ENCODE measurements at regions not wholly inside any gene's neighbourhood (a gene's known extent, or its start where the extent isn't known, plus 50 kb on each side); places are given as distances from the start of the nearest gene placed in this dataset.
"Not testable (repeated sequence)": the region's sequence is repeated elsewhere in the genome, so short reads cannot be mapped to it uniquely, and the experiment has no call there.

DNA sequence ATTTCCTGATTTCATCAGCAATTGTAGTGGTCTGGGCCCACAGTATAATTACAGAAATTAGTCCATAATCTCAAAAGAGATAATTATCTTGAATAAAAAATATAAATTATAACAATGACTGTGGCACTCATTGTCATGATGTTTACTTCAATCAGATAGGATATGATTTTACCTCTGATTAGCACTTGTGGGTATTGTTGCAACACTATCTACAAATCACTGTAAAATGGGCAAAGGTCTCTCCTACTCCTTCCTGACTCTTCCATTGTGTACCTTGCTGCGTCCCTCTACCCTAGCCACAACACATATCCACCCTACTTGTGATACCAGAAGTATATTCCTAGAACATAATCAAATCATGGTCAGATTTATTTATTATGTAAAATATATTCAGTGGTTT, 200.9 kb upstream of the TRIB2 start:
- DNase-seq, result no peak

DNA sequence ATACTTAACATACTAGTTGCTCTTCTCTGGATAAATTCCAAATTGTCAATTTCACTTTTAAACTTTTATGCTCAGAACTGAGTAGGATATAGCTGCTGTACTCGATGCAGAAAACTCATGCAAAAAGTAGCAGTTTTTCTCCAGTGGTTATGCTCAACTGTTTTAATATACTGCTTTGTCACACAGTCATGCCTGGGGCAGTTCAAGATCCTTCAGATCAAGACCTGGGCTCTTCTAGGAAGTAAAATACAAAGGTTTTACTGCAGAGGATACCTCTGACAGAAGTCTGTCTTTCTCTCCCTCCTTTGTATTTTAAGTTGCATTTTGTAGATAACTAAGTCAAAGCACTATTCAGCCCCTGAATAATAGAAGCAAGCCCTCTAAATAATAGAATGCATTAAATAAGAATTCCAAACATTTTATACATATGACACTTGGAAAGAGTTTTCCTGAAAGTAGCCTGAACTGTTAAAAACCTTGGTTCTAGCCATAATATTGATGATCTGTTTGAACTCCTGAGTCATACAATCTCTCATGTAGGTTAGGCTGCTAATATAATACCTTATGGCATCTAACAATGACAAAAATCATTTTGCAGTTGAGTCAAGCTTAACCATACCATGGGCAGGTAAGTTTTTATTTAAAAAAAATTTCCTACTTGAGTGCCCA, 183.3 kb upstream of the TRIB2 start:
- DNase-seq, result no peak

DNA sequence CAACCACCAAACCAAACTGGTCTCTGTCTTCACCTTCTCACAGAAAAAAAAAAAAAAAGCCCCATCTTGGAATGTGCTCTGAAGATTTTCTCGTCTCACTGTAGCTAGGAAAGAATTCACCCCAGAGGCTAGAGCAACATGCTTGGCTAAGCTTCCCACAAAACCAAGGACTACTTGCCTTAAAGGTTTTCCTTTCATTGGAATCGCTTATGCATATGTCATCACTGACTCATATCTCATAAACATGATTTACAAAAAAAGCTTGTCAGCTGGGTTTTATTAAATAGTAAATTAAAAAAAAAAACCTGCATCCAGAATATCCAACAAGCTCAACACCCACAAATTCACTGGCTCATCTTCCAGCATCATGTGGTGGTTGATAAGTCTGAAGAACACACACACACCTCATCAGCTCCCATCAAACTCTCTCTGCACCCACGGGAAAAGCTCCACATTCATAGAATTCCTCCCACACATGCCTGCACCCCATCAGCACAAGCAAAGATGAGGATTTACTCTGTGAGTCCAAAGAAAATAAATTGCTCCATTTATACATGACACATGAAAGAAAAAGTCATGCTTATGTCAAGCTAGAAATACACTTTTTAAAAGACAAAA, 182.0 kb upstream of the TRIB2 start:
- no peak for DNase-seq

DNA sequence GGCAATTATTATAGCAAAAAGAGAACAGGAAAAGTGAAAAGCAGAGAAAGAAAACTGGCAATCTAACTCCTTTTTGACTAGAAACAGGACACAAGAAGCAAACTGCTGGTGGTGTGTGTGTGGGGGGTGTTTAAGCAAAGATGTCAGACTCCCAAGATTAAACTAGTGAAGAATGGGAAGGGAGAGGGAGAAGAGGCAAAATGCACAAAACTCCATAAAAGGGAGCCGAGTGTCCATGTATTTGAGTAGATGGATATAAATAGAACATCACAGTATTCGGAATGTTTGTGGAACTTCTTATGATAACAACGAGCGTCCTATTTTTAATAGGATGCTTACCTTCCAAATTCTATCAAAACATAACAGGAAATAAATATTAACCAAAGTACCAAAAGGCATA, 179.8 kb upstream of the TRIB2 start:
- DNase-seq, result no peak

DNA sequence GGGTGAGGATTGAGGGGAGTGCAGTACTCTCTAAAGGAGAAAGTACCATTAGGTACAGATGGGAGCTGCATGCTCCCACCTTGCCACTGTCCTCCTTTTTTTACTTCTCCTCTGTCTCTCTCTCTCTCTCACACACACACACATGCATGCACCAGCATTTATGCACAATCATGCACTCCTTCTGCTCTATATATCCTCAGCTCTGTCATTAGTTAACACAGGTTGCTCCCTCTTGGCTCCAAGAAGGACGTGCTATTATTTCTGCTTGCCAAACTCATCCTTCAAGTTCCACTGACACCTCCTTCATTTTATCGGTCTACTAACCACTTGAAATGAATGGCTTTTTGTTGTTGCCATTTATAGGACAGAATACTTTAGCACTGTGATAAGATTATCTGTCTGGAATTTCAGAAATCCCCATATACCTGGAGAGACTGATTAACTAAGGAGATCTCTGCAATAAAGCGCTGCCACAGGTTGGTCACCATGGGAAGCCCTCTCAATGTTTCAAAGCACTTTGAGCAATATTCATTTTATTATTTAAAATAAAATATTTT, 178.5 kb upstream of the TRIB2 start:
- DNase-seq, result no peak

GRCh38 chr2:12539336-12539735, 177.4 kb upstream of the TRIB2 start:
- no peak for DNase-seq

DNA sequence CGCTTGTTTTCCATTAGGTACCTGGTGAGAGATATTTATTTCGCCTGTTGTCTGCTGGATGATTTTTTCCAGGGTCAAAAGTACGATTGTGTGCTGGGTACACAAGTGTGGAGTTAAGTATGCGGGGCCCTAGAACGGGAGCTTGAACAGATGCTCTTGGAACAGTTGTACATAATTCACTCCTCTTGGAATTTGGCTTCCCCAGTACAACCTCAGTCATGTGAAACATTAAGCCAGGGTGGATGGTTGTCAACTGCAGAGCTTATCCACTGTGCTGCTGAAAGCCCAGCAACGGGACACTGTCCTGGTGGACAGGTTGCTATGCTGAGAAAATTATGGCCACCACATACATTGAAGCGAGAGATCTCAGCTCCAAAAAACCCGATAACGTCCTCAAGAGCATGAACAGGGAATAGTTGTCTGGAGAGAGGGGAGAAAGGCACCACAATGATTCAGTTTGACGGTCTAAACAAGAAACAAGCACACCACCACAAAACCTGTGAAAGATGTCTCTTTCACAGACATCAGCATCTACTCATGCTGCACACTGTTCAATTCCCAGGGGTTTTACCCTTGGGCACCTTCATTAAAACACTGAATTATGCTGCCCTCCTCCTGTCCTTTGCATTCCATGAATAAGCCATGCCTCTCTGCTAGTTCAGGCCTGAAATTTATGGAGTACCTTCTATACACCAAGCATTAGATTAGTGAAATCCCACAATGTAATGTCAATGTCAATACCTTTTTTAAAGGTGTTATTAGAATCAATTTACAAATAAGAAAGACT, 176.8 kb upstream of the TRIB2 start:
- DNase-seq, result no peak

DNA sequence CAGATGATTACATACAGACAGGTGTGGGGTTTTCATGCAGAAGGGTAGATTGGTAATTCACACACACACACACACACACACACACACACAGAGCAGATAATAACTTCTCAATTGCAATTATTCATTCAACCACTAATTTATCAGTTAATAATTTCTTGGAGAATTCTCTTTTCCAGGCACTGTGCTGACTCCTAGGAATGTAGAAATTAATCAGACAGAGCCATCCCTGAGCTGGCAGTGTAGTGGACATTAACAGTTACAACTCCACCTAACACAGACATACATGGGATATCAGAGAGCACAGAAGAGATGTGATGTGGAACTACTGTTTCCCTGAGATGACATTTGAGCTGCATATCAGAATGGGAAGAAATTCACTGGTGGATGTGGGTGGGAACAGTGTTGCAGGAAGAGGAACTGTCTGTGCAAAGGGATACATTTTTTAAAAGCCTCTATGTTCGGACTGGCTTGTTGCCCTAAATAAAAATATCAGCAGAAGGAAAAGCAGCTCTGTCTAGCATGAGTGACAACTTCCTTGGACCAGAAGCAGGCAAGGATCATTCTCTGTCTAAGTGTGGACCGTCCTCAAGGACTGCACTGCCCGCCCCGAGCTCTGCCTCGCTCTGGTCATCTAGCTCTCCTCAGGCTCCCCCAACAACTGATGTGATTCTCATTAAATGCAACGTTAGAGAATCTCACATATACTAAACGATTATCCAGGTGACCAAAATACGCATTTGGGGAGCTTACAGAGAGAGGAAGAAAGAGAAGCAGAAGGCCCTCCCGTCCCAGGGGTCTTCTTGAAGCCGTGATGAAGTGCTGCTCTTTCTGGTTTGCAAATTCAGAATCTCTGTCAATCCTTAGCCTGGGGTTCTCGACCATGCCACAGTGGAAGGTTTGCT, 173.4 kb upstream of the TRIB2 start:
- DNase-seq, result no peak

GRCh38 chr2:12543978-12544558, 172.7 kb upstream of the TRIB2 start:
- no peak for DNase-seq

- no peak for DNase-seq
Measured at GRCh38 chr2:12547566-12548170, 169.1 kb upstream of the TRIB2 start.

DNA sequence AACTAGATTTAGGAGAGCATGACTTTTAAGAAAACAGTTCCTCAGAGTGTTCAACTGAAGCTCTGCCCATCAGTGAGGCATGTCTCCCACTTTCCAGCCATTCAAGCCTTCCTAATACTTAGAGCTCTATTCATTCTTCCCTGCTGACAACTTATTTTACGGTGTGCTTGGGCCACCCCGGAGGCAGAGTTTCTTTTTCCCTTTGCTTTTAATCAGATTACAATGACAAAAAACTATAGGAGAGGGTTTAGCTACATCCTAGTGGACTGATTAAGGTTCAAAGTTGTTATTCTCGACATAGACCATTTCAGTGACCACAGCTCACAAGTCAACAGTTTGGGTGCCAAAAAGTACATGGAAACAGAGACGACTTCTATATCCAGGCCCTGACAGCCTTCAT, 167.8 kb upstream of the TRIB2 start:
- DNase-seq, result no peak

DNA sequence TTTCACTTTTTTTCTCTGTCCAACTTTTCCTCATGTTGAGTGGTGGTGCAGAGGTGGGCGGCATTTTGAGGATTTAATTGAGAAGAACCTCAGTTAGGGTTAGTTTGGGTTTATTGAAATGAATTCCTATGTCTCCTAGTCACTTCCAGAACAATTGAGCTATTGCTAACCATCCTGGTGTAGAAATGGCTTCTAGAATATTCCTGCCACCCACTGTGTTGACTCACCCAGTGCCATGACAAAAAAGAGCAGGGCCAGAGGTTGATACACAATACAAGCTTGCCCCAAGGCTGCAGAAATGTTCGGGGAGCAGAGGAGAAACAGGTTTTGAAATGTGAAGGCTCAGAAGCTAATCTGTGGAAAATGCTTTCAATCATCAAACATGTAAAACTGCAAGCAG, 167.1 kb upstream of the TRIB2 start:
- DNase-seq, result no peak

DNA sequence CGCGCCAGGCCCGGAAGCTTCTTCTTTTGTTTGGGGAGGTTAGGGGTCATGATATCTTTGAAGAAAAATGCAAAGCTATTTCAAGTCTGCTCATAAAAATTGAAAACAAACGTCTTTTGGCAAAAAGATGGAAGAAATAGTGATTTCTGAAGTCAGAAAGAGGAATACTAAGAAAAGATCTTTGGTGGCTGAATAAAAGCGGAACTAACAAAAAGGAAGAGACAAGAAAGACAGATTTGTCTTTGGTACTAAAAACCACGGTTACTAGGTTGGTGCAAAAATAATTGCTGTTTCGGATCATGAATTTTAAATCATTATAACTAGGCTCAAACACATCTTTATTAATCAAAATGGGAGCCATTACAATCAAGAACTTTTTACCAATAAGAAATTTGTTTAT, 164.6 kb upstream of the TRIB2 start:
- DNase-seq, result no peak

- no peak for DNase-seq
Measured at GRCh38 chr2:12554224-12555011, 162.3 kb upstream of the TRIB2 start.

DNA sequence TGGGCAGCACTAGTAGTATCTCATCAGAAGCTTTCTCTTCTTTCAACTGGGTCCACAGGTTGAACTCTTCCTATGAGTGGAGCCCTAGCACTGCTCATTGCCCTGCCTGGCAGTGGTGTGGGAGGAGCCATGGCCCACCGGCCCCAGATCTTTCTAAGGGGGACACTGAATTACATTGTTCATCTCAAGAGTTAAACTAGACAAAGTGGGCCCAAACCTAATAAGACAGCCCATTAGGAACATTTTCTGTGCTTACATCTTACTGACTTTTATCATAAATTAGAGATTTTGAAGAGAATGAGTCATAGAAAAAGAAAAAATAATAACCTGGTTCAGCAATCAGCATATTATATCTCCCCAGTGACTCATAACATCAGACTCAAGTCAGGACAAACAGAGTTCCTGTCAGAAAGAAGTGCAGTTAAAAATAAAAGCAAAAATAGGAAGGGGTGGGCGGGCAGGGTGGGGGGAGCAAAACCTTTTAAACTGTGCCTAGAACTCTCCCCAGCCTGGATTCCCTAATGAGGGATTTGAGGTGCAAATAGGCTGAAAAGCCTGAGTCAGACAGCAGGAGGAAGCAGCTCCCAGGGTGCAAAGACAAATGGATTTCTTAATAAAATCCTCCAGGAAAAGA, 161.6 kb upstream of the TRIB2 start:
- peak; percentile 5 for DNase-seq

DNA sequence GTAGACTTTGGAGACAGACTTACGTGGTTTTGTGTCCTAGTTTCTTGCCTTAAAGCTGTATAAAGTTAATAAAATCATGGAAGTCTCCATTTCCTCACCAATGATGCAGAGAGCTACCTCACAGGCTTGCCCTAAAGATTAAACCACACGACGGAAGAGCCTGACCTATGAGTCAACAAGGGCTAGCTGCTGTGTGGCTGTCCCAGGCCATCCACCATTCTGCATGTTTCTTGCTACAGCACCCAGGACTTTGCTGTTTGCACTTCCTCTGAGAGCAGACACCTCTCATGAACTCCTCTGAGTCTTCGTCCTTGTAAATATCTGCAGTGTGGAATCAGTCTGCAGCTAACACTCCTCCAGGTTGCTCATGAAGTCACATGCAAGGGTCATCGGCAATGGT, 160.0 kb upstream of the TRIB2 start:
- peak; percentile 20 for DNase-seq

- no peak for DNase-seq
Measured at GRCh38 chr2:12557688-12558087, 159.0 kb upstream of the TRIB2 start.

DNA sequence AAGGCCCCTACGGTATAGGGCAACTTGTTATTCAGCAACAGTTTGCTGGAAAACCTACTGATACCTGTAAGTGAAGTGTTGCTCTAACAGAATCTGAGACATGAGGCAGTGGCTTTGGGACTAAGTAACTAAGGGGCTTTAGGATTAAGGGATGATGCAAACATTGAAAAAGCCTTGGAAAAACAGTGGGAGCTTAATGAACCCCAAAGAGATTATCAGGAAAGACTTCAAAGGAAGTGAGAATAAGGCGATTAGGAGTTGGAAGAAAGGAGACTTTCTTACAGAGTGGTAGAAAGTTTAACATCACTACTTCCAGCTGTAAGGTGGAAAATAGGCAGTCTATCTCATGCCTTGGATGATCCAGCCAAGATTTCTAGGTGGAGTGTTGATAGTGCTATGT, 158.2 kb upstream of the TRIB2 start:
- no peak for DNase-seq

DNA sequence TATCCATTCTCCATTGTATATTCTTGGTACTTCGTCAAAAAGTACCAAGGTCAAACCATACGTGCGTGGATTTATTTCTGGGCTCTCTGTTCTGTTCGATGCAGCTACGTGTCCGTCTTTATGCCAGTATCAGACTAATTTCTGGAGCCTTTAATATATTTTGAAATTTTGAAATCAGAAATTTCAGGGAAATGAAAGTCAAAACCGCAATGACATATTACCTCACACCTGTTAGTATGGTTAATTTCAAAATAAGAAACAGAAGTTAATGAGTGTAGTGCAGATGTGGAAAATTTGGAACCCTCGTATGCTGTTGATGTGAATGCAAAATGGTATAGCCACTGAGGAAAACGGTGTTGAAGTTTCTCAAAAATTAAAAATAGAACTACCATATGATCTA, 156.1 kb upstream of the TRIB2 start:
- no peak for DNase-seq

DNA sequence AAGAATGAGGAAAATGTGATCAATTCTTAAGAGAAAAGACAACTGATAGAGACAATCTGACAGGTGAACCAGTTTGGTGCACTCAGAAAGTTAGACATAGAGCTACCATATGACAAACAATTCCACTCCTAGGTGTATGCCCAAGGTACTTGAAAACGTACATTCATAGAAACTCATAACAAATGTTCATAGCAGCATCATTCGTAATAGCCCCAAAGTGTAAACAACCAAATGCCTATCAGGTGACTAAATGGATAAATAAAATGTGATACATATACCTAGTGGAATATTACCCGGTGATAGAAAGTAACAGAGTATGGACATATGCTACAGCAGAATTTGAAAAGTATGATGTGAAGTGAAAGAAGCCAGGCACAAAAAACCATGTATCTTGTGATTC, 149.3 kb upstream of the TRIB2 start:
- no peak for DNase-seq

DNA sequence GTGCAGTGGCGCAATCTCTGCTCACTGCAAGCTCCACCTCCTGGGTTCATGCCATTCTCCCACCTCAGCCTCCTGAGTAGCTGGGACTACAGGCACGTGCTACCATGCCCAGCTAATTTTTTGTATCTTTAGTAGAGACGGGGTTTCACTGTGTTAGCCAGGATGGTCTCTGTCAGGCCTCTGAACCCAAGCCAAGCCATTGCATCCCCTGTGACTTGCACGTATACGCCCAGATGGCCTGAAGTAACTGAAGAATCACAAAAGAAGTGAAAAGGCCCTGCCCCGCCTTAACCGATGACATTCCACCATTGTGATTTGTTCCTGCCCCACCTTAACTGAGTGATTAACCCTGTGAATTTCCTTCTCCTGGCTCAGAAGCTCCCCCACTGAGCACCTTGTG, 147.2 kb upstream of the TRIB2 start:
- DNase-seq, result not testable (repeated sequence)
